ENCODE measurements at regions not wholly inside any gene's neighbourhood (a gene's known extent, or its start where the extent isn't known, plus 50 kb on each side); places are given as distances from the start of the nearest gene placed in this dataset.
A peak's percentile ranks its signal among the peaks of the same experiment; 100 is the strongest.

- Mint-ChIP-seq H3K36me3 (ENCODE audit: low read depth) (no peaks in the 10 kb centered on the region), H3K4me3 (no peak overlapping the region), H3K27ac (peak overlapping the region; percentile 14), H3K27me3 (ENCODE audit: insufficient read depth) (no peaks in the 10 kb centered on the region), H3K4me1 (peaks cover 18% of the 10 kb centered on the region), H3K9me3 (no peaks in the 10 kb centered on the region)
- 92 to 100% methylated on average over 1 to 4 of the region's 4 CpGs for WGBS, 2 experiments (ENCODE audit: insufficient coverage in 1 of 2, insufficient read length in 1 of 2)
- no peaks in the 10 kb centered on the region for H3K9me3 ChIP-seq (ENCODE audit: control insufficient read depth, low read length)
- H3K4me3 ChIP-seq (ENCODE audit: low read length): no peak overlapping the region
- H3K27me3 ChIP-seq (ENCODE audit: control insufficient read depth, insufficient read depth, low read length, poor library complexity, severe bottlenecking): no peaks in the 10 kb centered on the region
- TF ChIP-seq, protein P1, sequence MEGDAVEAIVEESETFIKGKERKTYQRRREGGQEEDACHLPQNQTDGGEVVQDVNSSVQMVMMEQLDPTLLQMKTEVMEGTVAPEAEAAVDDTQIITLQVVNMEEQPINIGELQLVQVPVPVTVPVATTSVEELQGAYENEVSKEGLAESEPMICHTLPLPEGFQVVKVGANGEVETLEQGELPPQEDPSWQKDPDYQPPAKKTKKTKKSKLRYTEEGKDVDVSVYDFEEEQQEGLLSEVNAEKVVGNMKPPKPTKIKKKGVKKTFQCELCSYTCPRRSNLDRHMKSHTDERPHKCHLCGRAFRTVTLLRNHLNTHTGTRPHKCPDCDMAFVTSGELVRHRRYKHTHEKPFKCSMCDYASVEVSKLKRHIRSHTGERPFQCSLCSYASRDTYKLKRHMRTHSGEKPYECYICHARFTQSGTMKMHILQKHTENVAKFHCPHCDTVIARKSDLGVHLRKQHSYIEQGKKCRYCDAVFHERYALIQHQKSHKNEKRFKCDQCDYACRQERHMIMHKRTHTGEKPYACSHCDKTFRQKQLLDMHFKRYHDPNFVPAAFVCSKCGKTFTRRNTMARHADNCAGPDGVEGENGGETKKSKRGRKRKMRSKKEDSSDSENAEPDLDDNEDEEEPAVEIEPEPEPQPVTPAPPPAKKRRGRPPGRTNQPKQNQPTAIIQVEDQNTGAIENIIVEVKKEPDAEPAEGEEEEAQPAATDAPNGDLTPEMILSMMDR (conservative IDR thresholded peaks at IDR 0.05): no peak
- H3K36me3 ChIP-seq (ENCODE audit: control insufficient read depth, insufficient read depth, low read length): no peaks in the 10 kb centered on the region
- no peak overlapping the region for H3K27ac ChIP-seq (ENCODE audit: low read depth, low read length)
- DNase-seq: no peak
- H3K4me1 ChIP-seq (ENCODE audit: control insufficient read depth, insufficient read depth, low read length): peaks cover 5% of the 10 kb centered on the region
- no peak overlapping the region for H3K9ac ChIP-seq (ENCODE audit: extremely low read depth, low read length, poor library complexity, severe bottlenecking)
These were observed 60.9 kb upstream of the RTN4 start for GRCh38 chr2:55111230-55111569.

DNA sequence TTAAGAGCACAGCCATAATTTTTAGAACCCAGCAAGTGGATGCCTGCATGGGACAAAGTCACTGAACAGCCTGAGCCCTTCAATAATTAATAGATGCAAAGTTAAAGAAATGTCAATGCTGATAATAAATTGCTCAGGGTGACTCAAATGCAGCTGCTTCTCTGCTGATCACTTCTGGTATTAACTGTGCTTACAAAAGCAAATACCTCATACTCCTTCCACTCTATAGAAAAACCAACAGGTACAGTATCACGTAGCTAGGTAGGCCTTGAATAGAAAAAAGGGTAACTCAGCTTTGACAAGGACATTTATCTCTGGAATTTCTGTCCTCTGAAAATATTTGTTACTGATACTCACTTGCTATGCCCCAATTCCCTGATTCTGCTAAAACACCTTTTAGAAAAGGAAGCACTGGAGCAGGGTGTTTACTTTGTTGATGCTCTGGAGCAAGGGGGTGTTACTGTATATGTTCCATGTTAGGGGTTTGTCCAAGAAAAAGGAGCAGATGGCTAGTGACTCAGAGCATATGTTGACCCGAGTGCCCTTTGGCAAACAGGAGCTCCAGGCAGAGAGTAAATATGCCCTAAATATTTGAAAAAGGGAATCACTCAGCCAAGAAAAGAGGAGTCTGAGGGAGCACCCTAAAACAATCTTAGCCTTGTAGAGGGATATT is 59.1 kb upstream of the RTN4 start:
- Mint-ChIP-seq H3K9me3 (no peaks in the 10 kb centered on the region), H3K27me3 (ENCODE audit: insufficient read depth) (no peaks in the 10 kb centered on the region), H3K36me3 (ENCODE audit: low read depth) (no peaks in the 10 kb centered on the region), H3K4me1 (peaks cover 18% of the 10 kb centered on the region), H3K4me3 (no peak overlapping the region), H3K27ac (no peak overlapping the region)
- Histone ChIP-seq H3K27me3 (ENCODE audit: control insufficient read depth, insufficient read depth, low read length, poor library complexity, severe bottlenecking) (no peaks in the 10 kb centered on the region), H3K27ac (ENCODE audit: low read depth, low read length) (peak overlapping the region; percentile 57), H3K4me1 (ENCODE audit: control insufficient read depth, insufficient read depth, low read length) (peaks cover 5% of the 10 kb centered on the region), H3K9me3 (ENCODE audit: control insufficient read depth, low read length) (no peaks in the 10 kb centered on the region), H3K36me3 (ENCODE audit: control insufficient read depth, insufficient read depth, low read length) (no peaks in the 10 kb centered on the region), H3K9ac (ENCODE audit: extremely low read depth, low read length, poor library complexity, severe bottlenecking) (no peak overlapping the region), H3K4me3 (ENCODE audit: low read length) (no peak overlapping the region)
- TF ChIP-seq, protein P1 (conservative IDR thresholded peaks at IDR 0.05): no peak
- WGBS, 2 experiments (ENCODE audit: insufficient coverage in 1 of 2, insufficient read length in 1 of 2): 88 to 93% methylated on average over 1 to 2 of the region's 2 CpGs
- DNase-seq: no peak

DNA sequence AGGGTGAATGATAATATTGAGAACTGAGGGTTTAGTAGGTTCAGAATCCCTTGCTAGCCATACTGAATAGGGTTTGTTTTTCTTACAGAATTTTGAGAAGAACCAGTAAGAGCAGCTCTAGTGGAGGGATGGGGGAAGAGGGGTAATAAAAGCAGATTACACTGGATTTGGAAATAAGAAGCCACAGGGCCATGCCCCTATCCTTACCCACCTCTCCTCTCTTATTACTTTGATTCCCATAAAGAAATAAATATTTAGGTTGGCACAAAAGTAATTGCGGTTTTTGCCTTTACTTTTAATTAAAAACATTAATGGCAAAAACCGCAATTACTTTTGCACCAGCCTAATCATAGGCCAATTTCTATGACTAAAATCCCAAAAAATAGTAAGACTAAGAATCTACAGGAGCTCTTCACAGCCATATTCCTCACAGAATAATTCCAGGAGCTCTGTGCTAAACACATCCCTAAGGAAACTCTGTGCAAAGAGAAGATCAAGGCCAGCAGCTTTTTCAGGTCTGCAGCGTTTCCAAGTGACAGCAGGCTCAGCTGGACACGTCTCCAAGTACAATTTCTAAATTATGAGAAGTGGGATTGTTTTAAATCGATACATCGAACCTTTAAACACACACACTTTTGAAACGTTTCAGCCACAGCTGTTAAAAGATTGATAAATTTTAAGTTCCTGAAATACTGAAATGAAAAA is 58.4 kb upstream of the RTN4 start:
- Mint-ChIP-seq H3K4me1 (peaks cover 18% of the 10 kb centered on the region), H3K27ac (no peak overlapping the region), H3K27me3 (ENCODE audit: insufficient read depth) (no peaks in the 10 kb centered on the region), H3K9me3 (no peaks in the 10 kb centered on the region), H3K4me3 (no peak overlapping the region), H3K36me3 (ENCODE audit: low read depth) (no peaks in the 10 kb centered on the region)
- TF ChIP-seq, protein P1 (conservative IDR thresholded peaks at IDR 0.05): no peak
- Histone ChIP-seq H3K4me3 (ENCODE audit: low read length) (no peak overlapping the region), H3K9ac (ENCODE audit: extremely low read depth, low read length, poor library complexity, severe bottlenecking) (no peak overlapping the region), H3K27ac (ENCODE audit: low read depth, low read length) (no peak overlapping the region), H3K4me1 (ENCODE audit: control insufficient read depth, insufficient read depth, low read length) (peaks cover 5% of the 10 kb centered on the region), H3K27me3 (ENCODE audit: control insufficient read depth, insufficient read depth, low read length, poor library complexity, severe bottlenecking) (no peaks in the 10 kb centered on the region), H3K9me3 (ENCODE audit: control insufficient read depth, low read length) (no peaks in the 10 kb centered on the region), H3K36me3 (ENCODE audit: control insufficient read depth, insufficient read depth, low read length) (no peaks in the 10 kb centered on the region)
- no peak for DNase-seq
- WGBS, 2 experiments (ENCODE audit: insufficient coverage in 1 of 2, insufficient read length in 1 of 2): 93 to 94% methylated on average over 3 to 7 of the region's 7 CpGs
